ACC112 (cell line): ENCODE measurements at regions not wholly inside any gene's neighbourhood (a gene's known extent, or its start where the extent isn't known, plus 50 kb on each side); places are given as distances from the start of the nearest gene placed in this dataset.
"Not testable (repeated sequence)": the region's sequence is repeated elsewhere in the genome, so short reads cannot be mapped to it uniquely, and the experiment has no call there.

Experiments used
- H2AFZ ChIP-seq: fragments of 200-600 bp; sonication (generic); one replicate; pipeline ENCODE4 v1.6.0; 2017; ENCODE audit warnings: antibody characterized with exemption, low read length; ENCODE audit not compliant: unreplicated experiment
- H3K27ac ChIP-seq: fragments of 200-600 bp; sonication (generic); 2 replicates; pipeline ENCODE4 v1.5.1; 2014; ENCODE audit warnings: low read depth, mild to moderate bottlenecking, antibody characterized with exemption, low read length, moderate library complexity
- H3K27me3 ChIP-seq: fragments of 200-600 bp; sonication (generic); 2 replicates; pipeline ENCODE4 v1.6.1; 2014; ENCODE audit warnings: mild to moderate bottlenecking, antibody characterized with exemption, low read length, moderate library complexity, mixed read lengths; ENCODE audit not compliant: insufficient read depth
- H3K36me3 ChIP-seq: fragments of 200-600 bp; sonication (generic); 2 replicates; pipeline ENCODE4 v1.6.1; 2016; ENCODE audit warnings: mild to moderate bottlenecking, antibody characterized with exemption, low read length, moderate library complexity, mixed read lengths; ENCODE audit not compliant: insufficient read depth
- H3K4me1 ChIP-seq: fragments of 200-600 bp; sonication (generic); one replicate; pipeline ENCODE4 v1.6.1; 2016; ENCODE audit warnings: low read length, mixed read lengths; ENCODE audit not compliant: insufficient read depth, unreplicated experiment, control insufficient read depth
- H3K4me3 ChIP-seq: fragments of 200-600 bp; sonication (generic); 2 replicates; pipeline ENCODE4 v1.5.1; 2014; ENCODE audit warnings: mild to moderate bottlenecking, low read depth, low read length
- H3K79me2 ChIP-seq: fragments of 200-600 bp; sonication (generic); one replicate; pipeline ENCODE4 v1.6.0; 2016; ENCODE audit warnings: low read length; ENCODE audit not compliant: control insufficient read depth, unreplicated experiment, insufficient read depth

DNA sequence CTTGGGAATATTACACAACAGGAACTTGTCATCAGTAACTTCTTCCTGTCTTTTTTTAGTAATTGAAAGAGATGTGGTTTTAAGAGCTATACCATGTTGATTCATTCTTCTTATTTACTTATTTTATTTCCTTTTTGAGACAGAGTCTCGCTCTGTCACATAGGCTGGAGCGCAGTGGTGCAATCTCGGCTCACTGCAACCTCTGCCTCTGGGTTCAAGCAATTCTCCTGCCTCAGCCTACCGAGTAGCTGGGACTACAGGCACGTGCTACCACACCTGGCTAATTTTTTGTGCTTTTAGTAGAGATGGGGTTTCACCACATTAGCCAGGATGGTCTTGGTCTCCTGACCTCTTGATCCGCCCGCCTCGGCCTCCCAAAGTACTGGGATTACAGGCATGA is 1326.6 kb downstream of the DSC3 start:
- not testable (repeated sequence) for H3K36me3 ChIP-seq, H3K4me3 ChIP-seq, H2AFZ ChIP-seq, H3K27me3 ChIP-seq, H3K79me2 ChIP-seq, H3K27ac ChIP-seq, H3K4me1 ChIP-seq

DNA sequence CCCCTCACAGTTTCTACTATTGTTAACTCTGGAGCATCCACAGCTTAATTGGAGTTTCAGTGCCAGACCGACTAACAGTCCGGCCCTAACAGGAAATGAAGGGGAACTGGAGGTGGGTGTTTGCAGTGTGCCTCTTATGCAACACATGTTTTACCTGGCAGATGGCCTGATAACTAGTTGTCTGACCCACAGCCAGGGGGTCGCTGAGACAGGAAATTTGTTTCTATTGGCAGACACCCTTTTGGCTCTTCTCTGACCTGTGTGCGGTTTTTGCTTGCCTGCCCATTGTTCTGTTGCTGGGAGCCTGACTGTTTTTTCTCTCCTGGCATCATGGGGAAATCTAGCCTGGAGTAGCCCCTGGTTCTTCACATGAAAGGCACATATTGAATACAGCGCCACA is 1329.8 kb downstream of the DSC3 start:
- H3K27ac ChIP-seq: no peak overlapping the region
- no peaks in the 10 kb centered on the region for H3K36me3 ChIP-seq
- H3K79me2 ChIP-seq: no peaks in the 10 kb centered on the region
- no peaks in the 10 kb centered on the region for H3K4me1 ChIP-seq
- no peak overlapping the region for H2AFZ ChIP-seq
- no peak overlapping the region for H3K4me3 ChIP-seq
- no peaks in the 10 kb centered on the region for H3K27me3 ChIP-seq

DNA sequence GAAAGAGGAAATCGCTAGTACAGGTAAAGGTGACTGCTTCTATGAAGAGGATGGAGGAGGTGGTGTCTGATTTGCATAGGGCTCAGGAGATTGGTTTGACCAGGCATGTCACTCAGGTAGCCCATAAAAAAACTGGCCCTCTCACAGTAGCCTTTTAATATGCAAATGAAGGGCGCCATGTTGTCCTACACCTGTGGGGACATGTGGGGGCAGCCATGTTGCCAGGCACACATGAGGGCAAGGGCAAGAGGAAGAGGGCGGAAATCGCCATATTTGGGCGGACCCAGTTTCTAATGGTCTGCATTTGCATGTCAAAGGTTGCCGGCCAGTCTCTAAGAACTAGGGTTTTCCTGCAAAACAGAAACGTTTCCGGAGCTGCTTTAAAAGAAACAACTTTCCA is 1330.6 kb downstream of the DSC3 start:
- Histone ChIP-seq H3K4me1 (no peaks in the 10 kb centered on the region), H3K36me3 (no peaks in the 10 kb centered on the region), H3K27me3 (no peaks in the 10 kb centered on the region), H3K4me3 (no peak overlapping the region), H3K79me2 (no peaks in the 10 kb centered on the region), H2AFZ (no peak overlapping the region), H3K27ac (no peak overlapping the region)

DNA sequence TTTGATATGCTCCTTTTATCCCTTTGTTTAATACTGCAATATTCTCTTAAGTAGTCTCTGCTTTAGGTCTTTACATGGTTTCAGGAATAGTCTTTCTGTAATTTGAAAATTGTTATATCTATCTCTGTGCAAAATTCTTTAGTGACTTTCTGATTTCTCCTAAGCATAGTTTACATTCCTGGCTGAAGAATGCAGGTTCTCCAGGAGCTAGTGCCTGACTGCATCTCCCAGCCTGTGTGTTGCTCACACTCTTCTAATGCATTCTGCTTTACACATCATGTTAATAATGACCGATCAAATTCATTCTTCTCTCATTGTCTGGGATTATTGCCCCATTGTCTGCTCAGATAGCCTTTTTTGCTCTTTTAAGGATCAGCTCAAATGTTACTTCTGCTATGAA is 1349.2 kb downstream of the DSC3 start:
- Histone ChIP-seq H3K36me3 (no peaks in the 10 kb centered on the region), H3K27me3 (no peaks in the 10 kb centered on the region), H3K4me1 (no peaks in the 10 kb centered on the region), H3K4me3 (no peak overlapping the region), H3K79me2 (no peaks in the 10 kb centered on the region), H2AFZ (no peak overlapping the region), H3K27ac (no peak overlapping the region)

DNA sequence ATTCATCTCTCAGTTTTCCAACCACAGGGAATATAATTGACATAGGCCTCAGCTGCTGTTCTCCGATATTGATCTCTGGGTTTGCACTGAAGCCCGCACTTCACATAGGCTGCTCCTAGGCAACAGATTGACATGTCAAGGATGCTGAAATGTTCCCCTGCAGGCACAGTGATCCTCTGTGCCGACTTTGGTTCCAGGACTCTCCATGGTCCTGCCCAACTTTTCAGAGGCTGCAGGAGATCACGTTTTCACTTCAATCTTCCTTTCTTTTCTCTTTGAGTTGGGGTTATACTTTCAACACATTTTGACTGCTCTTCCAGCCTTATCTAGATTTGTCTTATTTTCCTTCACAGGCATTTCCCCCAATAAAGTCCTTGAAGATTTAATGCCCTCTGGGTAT is 1361.0 kb downstream of the DSC3 start:
- H3K36me3 ChIP-seq: no peaks in the 10 kb centered on the region
- no peak overlapping the region for H3K4me3 ChIP-seq
- no peaks in the 10 kb centered on the region for H3K27me3 ChIP-seq
- no peaks in the 10 kb centered on the region for H3K79me2 ChIP-seq
- H2AFZ ChIP-seq: no peak overlapping the region
- H3K4me1 ChIP-seq: no peaks in the 10 kb centered on the region
- H3K27ac ChIP-seq: no peak overlapping the region

DNA sequence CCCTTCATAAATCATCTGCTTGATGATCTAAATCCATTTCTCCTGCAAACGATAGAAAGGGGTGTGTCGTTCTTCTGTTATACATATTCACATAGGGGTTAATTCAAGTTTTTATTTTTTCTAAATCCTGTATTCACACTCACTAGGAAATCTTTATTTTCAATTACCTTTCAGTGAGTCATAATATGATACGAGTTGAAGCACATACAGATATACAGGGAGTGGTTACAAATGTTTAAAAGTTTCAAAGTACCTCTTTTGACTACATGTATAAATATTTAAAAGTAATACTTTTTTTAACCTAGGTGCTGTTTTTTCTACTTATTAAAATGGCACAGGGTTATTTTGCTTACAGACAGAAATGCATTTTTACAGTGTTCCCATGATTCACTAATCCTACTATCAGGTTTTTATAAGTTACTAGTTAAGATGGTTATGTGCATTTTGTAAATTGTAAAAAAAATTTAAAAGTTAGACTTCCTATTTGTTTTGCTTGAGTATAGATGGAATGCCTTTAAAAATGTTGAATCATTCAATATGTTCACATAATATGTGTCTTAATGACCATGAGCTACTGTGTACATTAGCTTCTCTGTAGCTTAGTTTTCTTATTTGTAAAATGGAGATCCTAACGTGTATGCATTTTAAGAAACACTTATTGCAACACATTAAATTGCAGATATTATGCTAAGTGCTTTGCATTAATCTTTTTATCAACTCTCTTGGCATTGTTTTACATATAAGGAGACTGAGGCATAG is 1378.1 kb downstream of the DSC3 start:
- H2AFZ ChIP-seq: no peak overlapping the region

DNA sequence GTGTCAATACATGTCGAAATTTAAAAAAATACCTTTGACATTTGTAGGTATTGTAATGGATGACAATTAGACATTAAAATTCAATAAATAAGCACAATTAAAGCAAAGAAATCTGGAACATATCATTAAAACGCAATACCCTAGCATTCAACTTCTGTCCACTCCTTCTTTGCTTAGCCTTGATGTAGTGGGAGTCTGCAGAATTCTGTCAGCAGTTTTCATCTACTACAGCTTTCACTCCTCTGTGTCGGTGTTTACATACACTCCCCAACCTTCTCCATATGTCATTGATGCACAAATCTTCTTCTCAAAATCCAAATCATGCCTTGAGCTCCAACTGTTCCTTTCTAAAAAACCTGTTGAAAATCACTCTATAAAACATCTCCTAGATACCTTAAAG is 1380.6 kb downstream of the DSC3 start:
- Histone ChIP-seq H2AFZ (no peak overlapping the region), H3K4me3 (no peak overlapping the region), H3K36me3 (no peaks in the 10 kb centered on the region), H3K27ac (no peak overlapping the region), H3K4me1 (no peaks in the 10 kb centered on the region), H3K79me2 (no peaks in the 10 kb centered on the region), H3K27me3 (no peaks in the 10 kb centered on the region)

More for the DNA sequence above, 1378.1 kb downstream of the DSC3 start:
- H3K27ac ChIP-seq: no peak overlapping the region
- no peaks in the 10 kb centered on the region for H3K79me2 ChIP-seq
- no peaks in the 10 kb centered on the region for H3K27me3 ChIP-seq
- H3K36me3 ChIP-seq: no peaks in the 10 kb centered on the region
- no peaks in the 10 kb centered on the region for H3K4me1 ChIP-seq
- no peak overlapping the region for H3K4me3 ChIP-seq

DNA sequence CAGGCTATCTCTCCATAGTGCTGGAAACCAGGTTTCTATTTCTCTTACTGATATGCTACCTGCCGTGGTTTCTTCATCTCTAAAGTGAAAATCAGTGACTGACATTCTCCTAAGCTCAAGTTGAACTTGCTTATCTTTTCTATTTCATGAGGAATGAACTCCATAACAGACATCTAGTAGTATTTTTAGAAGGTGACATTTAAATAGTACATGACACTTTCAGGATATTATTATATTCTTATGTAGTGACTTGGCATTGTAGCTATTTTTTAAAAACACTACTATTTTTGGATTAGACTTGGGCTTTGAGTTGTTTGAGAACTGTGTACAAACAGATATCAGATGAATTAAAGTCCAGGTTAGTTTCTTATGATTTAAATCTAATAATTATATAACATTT is 1381.8 kb downstream of the DSC3 start:
- Histone ChIP-seq H3K36me3 (no peaks in the 10 kb centered on the region), H3K79me2 (no peaks in the 10 kb centered on the region), H3K4me3 (no peak overlapping the region), H2AFZ (no peak overlapping the region), H3K27ac (no peak overlapping the region), H3K4me1 (no peaks in the 10 kb centered on the region), H3K27me3 (no peaks in the 10 kb centered on the region)

DNA sequence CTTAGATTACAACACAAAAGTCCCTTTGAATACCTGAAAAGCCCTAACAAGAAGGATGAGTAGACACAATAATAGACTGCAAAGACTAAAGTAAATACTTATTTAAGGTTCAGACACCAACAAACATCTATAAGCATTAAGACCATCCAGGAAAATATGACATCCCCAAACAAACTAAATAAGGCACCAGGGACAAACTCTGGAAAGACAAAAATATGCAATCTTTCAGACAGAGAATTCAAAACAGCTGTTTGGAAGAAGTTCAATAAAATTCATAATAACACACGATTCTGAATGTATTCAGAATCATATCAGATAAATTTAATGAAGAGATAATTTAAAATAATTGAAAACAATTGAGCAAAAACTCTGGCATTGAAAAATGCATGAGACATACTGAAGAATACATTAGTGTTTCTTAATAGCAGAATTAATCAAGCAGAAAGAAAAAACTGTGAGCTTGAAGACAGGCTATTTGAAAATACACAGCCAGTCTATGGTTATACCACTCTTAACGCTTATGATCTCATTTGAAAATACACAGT is 1388.8 kb downstream of the DSC3 start:
- Histone ChIP-seq H3K27me3 (no peaks in the 10 kb centered on the region), H2AFZ (no peak overlapping the region), H3K27ac (no peak overlapping the region), H3K79me2 (no peaks in the 10 kb centered on the region), H3K4me1 (no peaks in the 10 kb centered on the region), H3K4me3 (no peak overlapping the region), H3K36me3 (no peaks in the 10 kb centered on the region)

DNA sequence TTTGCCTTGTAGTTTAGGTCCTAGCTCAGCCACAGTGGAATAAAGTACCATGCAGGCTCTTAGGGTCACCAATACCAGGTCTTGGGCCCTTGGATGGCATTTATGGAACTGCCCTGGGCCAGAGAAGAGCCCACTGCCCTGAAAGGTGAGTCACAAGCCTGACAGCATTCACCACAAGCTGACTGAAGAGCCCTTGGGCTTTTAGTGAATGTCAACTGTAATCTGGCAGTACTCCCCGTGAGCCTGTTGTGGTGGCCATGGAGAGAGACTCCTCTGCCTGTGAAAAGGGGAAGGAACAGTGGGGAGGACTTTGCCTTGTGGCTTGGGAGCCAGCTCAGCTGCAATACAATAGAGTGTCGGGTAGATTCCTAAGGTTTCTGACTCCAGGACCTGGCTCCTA is 1389.7 kb downstream of the DSC3 start:
- no peaks in the 10 kb centered on the region for H3K27me3 ChIP-seq
- H3K27ac ChIP-seq: no peak overlapping the region
- no peaks in the 10 kb centered on the region for H3K36me3 ChIP-seq
- H3K4me3 ChIP-seq: no peak overlapping the region
- no peaks in the 10 kb centered on the region for H3K4me1 ChIP-seq
- H3K79me2 ChIP-seq: no peaks in the 10 kb centered on the region
- no peak overlapping the region for H2AFZ ChIP-seq

DNA sequence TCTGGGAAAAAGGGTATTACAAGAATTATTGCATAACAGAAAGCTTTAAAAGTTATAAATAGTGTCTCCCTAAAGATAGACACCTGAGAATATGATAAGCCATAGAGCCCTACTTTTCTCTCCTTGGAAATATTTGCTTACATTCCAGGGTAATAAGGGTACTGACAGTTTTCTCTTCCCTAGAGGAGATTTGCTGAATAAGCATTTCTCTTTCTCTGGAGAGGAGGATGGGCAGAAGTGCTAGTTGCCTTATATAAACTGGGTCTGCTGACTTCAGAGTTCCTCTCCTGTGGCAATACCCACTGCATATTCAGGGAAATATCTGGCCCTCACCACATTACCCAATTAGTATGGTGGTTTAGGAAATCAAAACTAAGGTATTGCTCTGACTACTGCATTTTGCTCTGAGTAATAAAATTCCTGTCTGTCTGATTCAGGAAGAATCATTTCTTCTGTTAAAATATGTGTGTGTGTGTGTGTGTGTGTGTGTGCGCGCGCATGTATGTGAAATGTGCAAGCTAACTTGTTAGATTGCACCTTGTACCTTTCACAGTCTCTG is 1391.3 kb downstream of the DSC3 start:
- Histone ChIP-seq H3K79me2 (no peaks in the 10 kb centered on the region), H3K36me3 (no peaks in the 10 kb centered on the region), H2AFZ (no peak overlapping the region), H3K4me3 (no peak overlapping the region), H3K27me3 (no peaks in the 10 kb centered on the region), H3K4me1 (no peaks in the 10 kb centered on the region), H3K27ac (no peak overlapping the region)
